ENCODE measurements at regions not wholly inside any gene's neighbourhood (a gene's known extent, or its start where the extent isn't known, plus 50 kb on each side); places are given as distances from the start of the nearest gene placed in this dataset.

DNA sequence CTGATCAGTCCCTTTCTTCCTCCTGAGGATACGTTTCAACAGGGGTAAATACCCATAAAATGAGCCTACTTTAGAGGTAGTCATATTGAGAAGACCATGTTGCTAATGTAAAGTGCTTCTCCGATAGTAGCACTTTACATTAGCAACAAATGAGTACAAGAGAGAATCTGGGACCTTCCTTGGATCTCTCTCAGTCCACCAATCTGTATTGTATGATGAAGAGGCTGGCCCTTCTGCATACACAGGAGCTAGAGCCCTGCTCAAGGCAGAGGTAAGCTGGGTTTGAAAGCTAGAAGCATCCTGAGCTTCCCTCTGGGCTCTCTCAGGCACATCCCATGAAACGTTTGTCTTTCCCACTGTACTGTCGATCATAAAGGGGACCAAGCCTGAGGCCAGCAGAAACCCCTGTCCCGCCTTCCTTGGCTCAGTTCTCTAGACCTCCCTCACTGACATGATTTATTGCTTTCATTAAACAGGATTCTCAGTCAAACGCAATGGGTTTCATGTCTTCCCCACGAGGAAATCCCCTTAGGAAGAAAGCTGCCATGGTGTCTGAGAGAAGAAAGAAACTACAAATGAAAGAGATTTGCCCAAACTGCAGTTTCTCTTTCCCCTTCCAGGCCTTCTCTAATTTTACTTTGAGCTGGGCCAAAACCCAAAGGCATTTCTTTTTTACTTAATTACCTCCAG, 62.8 kb upstream of the BCAR3 start:
- DNase-seq: peak; percentile 69

DNA sequence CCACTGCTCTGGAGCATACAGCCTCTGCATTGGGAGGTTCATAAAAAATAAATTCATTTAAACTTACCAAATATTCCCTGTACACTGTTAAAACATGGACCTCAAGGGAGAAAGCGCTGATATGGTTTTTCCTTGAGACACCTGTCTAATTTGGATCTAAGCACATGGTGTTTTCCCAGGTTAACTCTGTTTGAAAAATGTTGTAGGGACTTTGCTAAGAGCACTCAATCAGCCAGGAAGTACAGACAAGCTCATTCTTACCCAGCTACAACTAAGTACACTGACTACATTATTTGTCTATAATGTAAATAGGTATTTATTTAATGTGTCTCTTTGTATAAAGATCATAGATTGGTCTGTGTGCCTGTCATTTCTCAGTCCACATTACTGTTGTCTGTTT, 61.8 kb upstream of the BCAR3 start:
- DNase-seq: no peak

DNA sequence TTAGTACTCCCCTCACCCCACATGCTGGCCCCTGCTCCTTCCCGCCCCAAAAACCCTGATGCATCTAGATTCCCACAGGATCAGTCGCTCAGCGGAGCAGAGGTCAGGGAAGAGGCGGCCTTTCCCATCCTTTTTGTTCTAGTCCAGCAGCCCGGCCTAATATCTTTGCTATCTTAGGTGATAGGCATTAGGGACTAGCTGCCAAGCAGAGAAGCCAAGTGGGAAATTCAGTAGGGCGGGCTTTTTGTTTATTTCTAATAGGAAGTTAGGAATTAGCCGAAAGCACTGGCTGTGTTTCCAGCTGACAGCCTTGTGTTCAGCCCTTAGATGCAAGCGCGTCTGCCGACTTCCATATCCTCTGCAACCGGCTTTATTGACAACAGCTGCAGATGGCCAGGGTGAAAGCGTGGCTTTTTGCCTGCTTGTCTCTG, 59.0 kb upstream of the BCAR3 start:
- no peak for DNase-seq

DNA sequence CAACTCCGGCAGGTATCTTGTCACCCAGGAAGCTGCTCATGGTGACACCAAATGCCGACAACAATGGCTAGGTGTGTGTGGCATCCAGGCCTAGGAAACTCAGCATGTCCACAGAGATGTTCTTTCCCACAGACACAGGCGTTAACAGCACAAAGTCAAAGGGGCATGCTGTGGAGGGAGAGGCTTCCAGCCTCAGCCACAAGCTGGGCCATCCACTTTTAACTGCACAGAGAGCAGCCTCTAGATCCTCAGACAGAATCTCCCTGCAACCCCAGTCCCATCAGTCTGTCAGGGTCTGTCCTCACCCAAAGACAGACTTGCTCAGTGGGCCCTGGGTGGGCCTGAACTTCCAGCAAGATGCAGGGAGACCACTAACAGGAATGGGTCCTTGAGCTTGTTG, 58.5 kb upstream of the BCAR3 start:
- DNase-seq: no peak

DNA sequence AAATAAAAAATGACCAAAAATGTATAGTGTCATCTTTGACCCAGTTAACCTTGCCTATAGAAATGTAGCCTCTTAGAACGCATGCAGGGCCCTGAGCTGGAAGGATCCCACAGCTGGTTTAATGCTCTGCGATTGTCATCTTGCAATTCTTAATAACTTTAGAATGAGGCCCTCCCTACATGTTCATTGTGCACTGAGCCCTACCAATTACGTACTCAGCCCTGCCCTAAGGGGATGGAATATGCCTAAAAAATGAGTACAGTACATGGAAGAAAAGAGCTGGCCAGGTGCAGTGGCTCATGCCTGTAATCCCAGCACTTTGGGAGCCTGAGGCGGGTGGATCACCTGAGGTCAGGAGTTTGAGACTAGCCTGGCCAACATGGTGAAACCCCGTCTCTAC, 57.8 kb upstream of the BCAR3 start:
- DNase-seq: no peak

DNA sequence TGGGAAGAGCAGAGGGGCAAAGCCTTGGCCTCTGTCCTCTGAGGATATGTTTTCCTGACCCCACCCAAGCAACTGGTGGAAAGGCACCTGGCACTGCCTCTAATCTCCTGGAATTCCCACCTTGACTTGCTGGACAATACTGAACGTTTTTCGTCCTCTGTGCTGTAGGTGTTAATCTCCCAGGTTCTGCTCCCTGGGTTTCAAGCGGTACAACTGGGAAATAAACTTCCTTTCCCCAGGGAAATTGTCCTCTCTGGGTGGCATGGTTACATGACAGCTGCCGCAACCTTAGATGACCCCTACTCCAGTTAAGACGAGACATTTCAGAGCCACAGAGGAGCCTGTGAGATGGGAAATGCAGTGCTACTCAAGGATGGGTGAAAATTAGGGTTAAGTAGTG, 57.3 kb upstream of the BCAR3 start:
- DNase-seq: no peak

DNA sequence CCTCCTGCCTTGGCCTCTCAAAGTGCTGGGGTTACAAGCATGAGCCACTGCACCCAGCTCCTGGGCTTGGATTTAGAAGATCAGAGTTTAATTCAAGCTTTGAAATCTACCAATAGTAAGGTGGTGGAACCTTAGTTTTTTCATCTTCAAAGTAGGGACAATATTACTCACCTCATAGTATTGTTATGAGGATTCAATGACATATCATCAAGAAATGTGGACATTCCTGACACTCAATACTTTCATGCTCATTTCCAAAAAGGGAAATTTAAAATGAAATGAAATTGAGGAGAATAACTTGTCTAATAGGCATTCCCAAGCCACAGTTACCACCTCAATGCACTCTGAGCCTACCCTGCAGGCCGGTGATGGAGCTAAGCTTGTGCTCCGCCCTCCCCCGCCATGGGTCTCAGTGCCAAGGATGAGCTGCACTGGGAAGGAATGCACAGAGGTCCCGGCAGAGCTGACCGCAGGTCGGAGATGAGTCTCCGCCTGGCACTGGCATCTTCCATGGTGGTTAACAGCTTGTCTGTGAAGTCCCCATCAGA, 56.5 kb upstream of the BCAR3 start:
- DNase-seq: no peak

DNA sequence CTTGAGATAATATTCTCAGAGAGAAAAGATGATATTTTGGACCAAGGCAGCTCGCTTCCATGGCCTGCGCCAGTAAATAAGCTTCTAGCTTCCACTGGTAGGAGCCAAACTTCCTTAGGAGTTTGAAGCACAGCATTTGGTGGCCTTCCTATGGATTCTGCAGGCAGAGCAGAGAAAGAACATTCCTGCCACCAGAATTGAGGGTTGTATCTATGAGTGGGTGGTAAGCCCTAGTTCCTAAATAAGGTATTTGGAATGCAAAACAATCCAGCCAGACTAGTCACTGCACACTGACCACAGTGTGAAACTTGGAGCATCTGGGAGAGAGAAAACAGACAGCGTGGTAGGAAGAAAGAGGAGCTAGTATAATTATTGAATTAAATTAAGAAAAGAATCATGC, 54.1 kb upstream of the BCAR3 start:
- no peak for DNase-seq

DNA sequence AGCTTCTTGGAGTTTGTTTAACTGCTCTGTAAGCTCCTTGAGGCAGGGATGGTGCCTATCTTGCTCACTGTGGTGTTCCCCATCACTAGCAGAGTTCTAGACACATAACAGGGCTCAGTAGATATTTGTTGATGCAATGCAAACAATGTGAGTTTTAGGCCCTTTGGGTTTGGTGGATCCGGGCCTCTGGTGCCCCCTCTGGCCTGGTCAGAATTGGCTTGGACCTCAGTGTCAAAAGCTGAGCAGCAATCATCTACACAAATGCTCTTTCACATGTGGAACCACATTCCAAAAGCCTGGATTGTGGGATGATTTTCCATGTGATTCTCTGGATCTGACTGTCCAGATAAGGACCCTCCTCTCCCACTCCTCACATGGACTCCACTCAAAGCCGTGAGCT, 53.4 kb upstream of the BCAR3 start:
- no peak for DNase-seq

DNA sequence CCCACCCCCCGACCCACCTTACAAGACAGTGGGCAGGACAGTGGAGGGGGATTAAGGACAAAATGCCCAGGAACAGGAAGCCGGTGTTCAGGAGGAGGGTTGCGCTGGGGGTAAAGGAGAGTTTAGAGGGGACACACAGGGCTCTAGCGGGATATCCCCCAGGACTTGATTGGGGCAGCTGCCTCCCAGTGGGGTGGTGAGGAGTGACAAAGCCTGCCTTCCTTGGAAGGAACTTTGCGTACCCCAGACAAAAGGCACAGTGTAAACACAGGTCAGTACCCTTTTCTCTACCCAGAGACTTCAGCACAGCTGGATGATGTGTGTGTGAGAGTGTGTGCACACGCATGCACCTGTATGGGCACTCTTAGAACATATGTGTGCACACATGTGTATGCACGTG, 51.7 kb upstream of the BCAR3 start:
- no peak for DNase-seq

DNA sequence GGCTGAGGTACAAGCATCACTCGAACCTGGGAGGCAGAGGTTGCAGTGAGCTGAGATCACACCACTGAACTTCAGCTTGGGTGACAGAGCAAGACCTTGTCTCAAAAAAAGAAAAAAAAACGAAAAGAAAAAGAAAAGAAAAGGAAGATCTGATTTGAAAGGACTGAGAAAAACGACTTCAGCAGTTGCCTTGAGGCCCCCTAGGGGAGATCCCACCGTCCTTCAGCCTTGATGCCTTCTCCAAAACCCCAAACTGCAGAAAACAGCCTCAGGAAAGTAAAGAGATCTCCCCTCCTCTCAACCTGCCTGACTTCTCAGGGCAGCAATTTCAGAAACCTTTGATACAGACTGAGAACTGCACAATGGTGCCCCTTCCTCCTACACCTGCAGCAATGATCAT, 50.9 kb upstream of the BCAR3 start:
- no peak for DNase-seq

All from suppressor macrophage treated with lipopolysaccharide for 4 hours (primary cell).